Mesendoderm (in vitro differentiated cells): ENCODE measurements at regions not wholly inside any gene's neighbourhood (a gene's known extent, or its start where the extent isn't known, plus 50 kb on each side); places are given as distances from the start of the nearest gene placed in this dataset.

Source experiments
- DNase-seq: peaks from one replicate; pipeline ENCODE4 v3.0.0; 2013
- H2AK5ac ChIP-seq: 2 replicates; pipeline ENCODE4 v1.6.1; 2013; ENCODE audit warnings: low read length, inconsistent platforms
- H2BK120ac ChIP-seq: 2 replicates; pipeline ENCODE4 v1.6.1; 2013; ENCODE audit warnings: low read depth, mild to moderate bottlenecking, low read length, moderate library complexity, mixed read lengths
- H2BK15ac ChIP-seq: replicated peaks from 2 replicates; pipeline ENCODE4 v1.6.1; 2013; ENCODE audit warnings: low read depth, mild to moderate bottlenecking, moderate library complexity
- H2BK5ac ChIP-seq: 2 replicates; pipeline ENCODE4 v1.6.1; 2013; ENCODE audit warnings: low read length, inconsistent platforms
- H3K18ac ChIP-seq: 2 replicates; pipeline ENCODE4 v1.6.1; 2013; ENCODE audit warnings: mild to moderate bottlenecking, low read length, mixed read lengths
- H3K23ac ChIP-seq: one replicate; pipeline ENCODE4 v1.6.1; 2013; ENCODE audit warnings: low read length
- H3K27ac ChIP-seq: 2 replicates; pipeline ENCODE4 v1.5.1; 2013; ENCODE audit warnings: low read depth, mild to moderate bottlenecking, inconsistent platforms, low read length, moderate library complexity
- H3K27me3 ChIP-seq: 2 replicates; pipeline ENCODE4 v1.6.1; 2013; ENCODE audit warnings: low read length, control low read depth, mild to moderate bottlenecking, inconsistent platforms; ENCODE audit not compliant: insufficient read depth, poor library complexity
- H3K36me3 ChIP-seq: 2 replicates; pipeline ENCODE4 v1.6.1; 2013; ENCODE audit warnings: low read length, inconsistent platforms; ENCODE audit not compliant: control insufficient read depth, insufficient read depth
- H3K4ac ChIP-seq: one replicate; pipeline ENCODE4 v1.6.1; 2013; ENCODE audit warnings: low read depth, mild to moderate bottlenecking, low read length, moderate library complexity
- H3K4me1 ChIP-seq: 2 replicates; pipeline ENCODE4 v1.6.1; 2013; ENCODE audit warnings: low read depth, low read length, inconsistent platforms; ENCODE audit not compliant: control insufficient read depth
- H3K4me2 ChIP-seq: 2 replicates; pipeline ENCODE4 v1.6.1; 2013; ENCODE audit warnings: low read length
- H3K4me3 ChIP-seq: 2 replicates; pipeline ENCODE4 v1.5.1; 2013; ENCODE audit warnings: mild to moderate bottlenecking, low read length
- H3K56ac ChIP-seq: one replicate; pipeline ENCODE4 v1.6.1; 2013; ENCODE audit warnings: low read length
- H3K79me1 ChIP-seq: 2 replicates; pipeline ENCODE4 v1.6.1; 2013; ENCODE audit warnings: low read length, inconsistent platforms
- H3K79me2 ChIP-seq: 2 replicates; pipeline ENCODE4 v1.6.1; 2013; ENCODE audit warnings: mild to moderate bottlenecking, low read length; ENCODE audit not compliant: control insufficient read depth, insufficient read depth
- H3K9ac ChIP-seq: 2 replicates; pipeline ENCODE4 v1.6.1; 2013; ENCODE audit warnings: low read length, inconsistent platforms
- H4K5ac ChIP-seq: one replicate; pipeline ENCODE4 v1.6.1; 2013; ENCODE audit warnings: low read length
- H4K8ac ChIP-seq: one replicate; pipeline ENCODE4 v1.6.1; 2013; ENCODE audit warnings: low read depth, mild to moderate bottlenecking, control low read depth, low read length, moderate library complexity
- WGBS: extraction: QIAGEN DNeasy Blood & Tissue Kit; methylation state at CpG from one replicate; pipeline ENCODE4 v1.1.7; 2013; ENCODE audit warnings: low lambda C conversion rate, missing lambda C conversion rate; ENCODE audit not compliant: insufficient coverage; ENCODE audit errors: extremely low coverage; 5-methylcytosine and 5-hydroxymethylcytosine counted together

DNA sequence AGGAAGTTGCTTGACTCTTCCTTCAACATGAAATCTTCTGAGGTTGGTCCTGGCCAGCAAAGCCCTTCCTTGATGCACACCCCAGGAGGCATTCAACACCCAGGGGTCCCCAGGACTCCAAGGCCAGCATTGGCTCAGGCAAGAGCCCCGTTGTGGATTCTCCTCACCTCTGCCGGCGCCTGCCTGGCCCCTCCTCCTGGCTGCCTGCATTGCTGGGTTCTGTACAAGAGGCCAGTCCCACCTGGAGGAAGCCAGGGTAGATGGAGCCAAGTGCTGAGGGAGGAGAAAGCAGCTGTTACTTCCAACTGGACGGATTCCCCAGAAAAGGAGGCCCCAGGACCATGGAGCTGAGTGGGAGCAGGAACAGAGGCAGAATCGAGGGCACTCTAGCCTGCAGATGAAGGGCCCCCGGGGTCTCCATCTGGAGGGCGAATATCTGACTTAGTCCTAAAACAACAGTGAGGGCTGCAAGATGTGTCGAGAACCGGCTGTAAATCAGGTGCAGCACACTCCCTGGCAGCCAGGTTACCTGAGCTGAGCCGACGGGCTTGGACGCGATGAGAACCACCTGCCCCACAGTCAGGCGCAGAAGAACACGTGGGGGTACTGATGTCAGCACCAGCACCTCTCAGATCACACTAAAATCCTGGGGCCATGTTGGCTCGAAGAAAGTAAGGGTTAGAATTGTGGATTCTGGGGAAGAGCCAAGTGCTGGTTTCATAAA lies 399.6 kb upstream of the SALL3 start:
- no peaks in the 10 kb centered on the region for H3K36me3 ChIP-seq
- H3K4me1 ChIP-seq: no peaks in the 10 kb centered on the region
- WGBS: no CpG with 5 or more reads among the region's 16 CpGs

DNA sequence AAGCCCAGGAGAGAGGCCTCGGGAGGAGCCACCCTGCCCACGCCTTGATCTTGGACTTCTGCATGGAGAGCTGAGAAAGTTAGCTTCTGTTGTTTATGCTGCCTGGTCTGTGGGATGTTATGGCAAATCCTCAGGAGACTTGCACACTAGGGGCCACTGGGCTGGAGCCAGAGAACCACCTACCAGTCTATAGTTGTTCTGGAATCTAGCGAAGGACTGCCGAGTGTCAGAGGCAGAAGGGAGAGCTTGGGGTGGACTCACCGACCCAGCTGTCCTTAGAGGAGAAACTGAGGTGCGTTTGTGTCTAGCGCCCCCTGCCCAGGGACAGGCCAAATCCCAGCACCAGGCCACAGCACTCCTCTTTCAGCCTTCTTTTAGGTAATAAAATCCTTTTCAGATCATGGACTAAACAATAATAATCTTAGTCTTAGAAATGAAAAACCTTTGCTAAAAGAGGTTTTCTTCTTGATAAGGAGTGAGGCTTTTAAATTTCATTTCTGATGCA lies 398.7 kb upstream of the SALL3 start:
- Histone ChIP-seq H3K36me3 (no peaks in the 10 kb centered on the region), H3K23ac (no peak overlapping the region), H3K27me3 (no peaks in the 10 kb centered on the region), H2BK5ac (no peak overlapping the region), H3K79me1 (no peaks in the 10 kb centered on the region), H3K18ac (no peak overlapping the region), H3K27ac (no peak overlapping the region), H4K5ac (no peak overlapping the region), H2BK120ac (no peak overlapping the region), H3K79me2 (no peaks in the 10 kb centered on the region), H3K56ac (no peak overlapping the region), H3K4me3 (no peak overlapping the region), H2AK5ac (no peak overlapping the region), H3K4me2 (no peak overlapping the region), H3K4me1 (no peaks in the 10 kb centered on the region), H3K9ac (no peak overlapping the region), H2BK15ac (no peak overlapping the region), H4K8ac (no peak overlapping the region), H3K4ac (no peak overlapping the region)
- WGBS: no CpG with 5 or more reads among the region's 7 CpGs
- no peak for DNase-seq

More for the DNA sequence above, 399.6 kb upstream of the SALL3 start:
- no peak overlapping the region for H4K5ac ChIP-seq
- no peaks in the 10 kb centered on the region for H3K79me1 ChIP-seq
- no peak overlapping the region for H2BK120ac ChIP-seq
- H3K56ac ChIP-seq: no peak overlapping the region
- no peak for DNase-seq
- no peak overlapping the region for H3K18ac ChIP-seq
- no peak overlapping the region for H2BK5ac ChIP-seq
- H3K9ac ChIP-seq: no peak overlapping the region
- H3K23ac ChIP-seq: no peak overlapping the region
- no peak overlapping the region for H4K8ac ChIP-seq
- no peak overlapping the region for H2BK15ac ChIP-seq
- no peak overlapping the region for H3K4me3 ChIP-seq
- H3K4me2 ChIP-seq: no peak overlapping the region
- no peaks in the 10 kb centered on the region for H3K27me3 ChIP-seq
- H2AK5ac ChIP-seq: no peak overlapping the region
- no peak overlapping the region for H3K27ac ChIP-seq
- H3K4ac ChIP-seq: no peak overlapping the region
- no peaks in the 10 kb centered on the region for H3K79me2 ChIP-seq

GRCh38 chr18:78582181-78582709 lies 397.4 kb upstream of the SALL3 start:
- Histone ChIP-seq H3K4me2 (no peak overlapping the region), H3K36me3 (no peaks in the 10 kb centered on the region), H3K27ac (no peak overlapping the region), H4K8ac (no peak overlapping the region), H3K4me1 (no peaks in the 10 kb centered on the region), H3K4me3 (no peak overlapping the region), H3K18ac (no peak overlapping the region), H2AK5ac (no peak overlapping the region), H3K27me3 (no peaks in the 10 kb centered on the region), H3K79me2 (no peaks in the 10 kb centered on the region), H3K9ac (no peak overlapping the region), H3K4ac (no peak overlapping the region), H3K56ac (no peak overlapping the region), H2BK120ac (no peak overlapping the region), H3K23ac (no peak overlapping the region), H3K79me1 (no peaks in the 10 kb centered on the region), H2BK15ac (no peak overlapping the region), H2BK5ac (no peak overlapping the region), H4K5ac (no peak overlapping the region)
- no peak for DNase-seq
- no CpG with 5 or more reads among the region's 23 CpGs for WGBS

- Histone ChIP-seq H3K9ac (no peak overlapping the region), H3K56ac (no peak overlapping the region), H2AK5ac (no peak overlapping the region), H4K5ac (no peak overlapping the region), H3K27me3 (no peaks in the 10 kb centered on the region), H3K23ac (no peak overlapping the region), H3K27ac (no peak overlapping the region), H3K4me3 (no peak overlapping the region), H3K4me1 (no peaks in the 10 kb centered on the region), H3K18ac (no peak overlapping the region), H2BK15ac (no peak overlapping the region), H3K4me2 (no peak overlapping the region), H3K79me1 (no peaks in the 10 kb centered on the region), H4K8ac (no peak overlapping the region), H3K79me2 (no peaks in the 10 kb centered on the region), H2BK5ac (no peak overlapping the region), H2BK120ac (no peak overlapping the region), H3K36me3 (no peaks in the 10 kb centered on the region), H3K4ac (no peak overlapping the region)
- no peak for DNase-seq
- no CpG with 5 or more reads among the region's 26 CpGs for WGBS
Observed at GRCh38 chr18:78582898-78583738, 396.5 kb upstream of the SALL3 start.

- H3K4ac ChIP-seq: no peak overlapping the region
- H3K56ac ChIP-seq: no peak overlapping the region
- H2AK5ac ChIP-seq: no peak overlapping the region
- no peaks in the 10 kb centered on the region for H3K4me1 ChIP-seq
- DNase-seq: no peak
- H3K9ac ChIP-seq: no peak overlapping the region
- H3K79me2 ChIP-seq: no peaks in the 10 kb centered on the region
- no peak overlapping the region for H3K23ac ChIP-seq
- H3K4me2 ChIP-seq: no peak overlapping the region
- no peak overlapping the region for H3K4me3 ChIP-seq
- no peak overlapping the region for H2BK120ac ChIP-seq
- no peaks in the 10 kb centered on the region for H3K36me3 ChIP-seq
- no peak overlapping the region for H3K27ac ChIP-seq
- no peak overlapping the region for H4K8ac ChIP-seq
- H3K27me3 ChIP-seq: no peaks in the 10 kb centered on the region
- no peak overlapping the region for H4K5ac ChIP-seq
- 100% methylated on average over 2 of the region's 23 CpGs for WGBS
- H3K18ac ChIP-seq: no peak overlapping the region
- no peak overlapping the region for H2BK5ac ChIP-seq
- no peak overlapping the region for H2BK15ac ChIP-seq
- no peaks in the 10 kb centered on the region for H3K79me1 ChIP-seq
Observed at GRCh38 chr18:78583739-78584458, 395.7 kb upstream of the SALL3 start.
